Heart left ventricle (tissue), 16 donors: ENCODE measurements at regions not wholly inside any gene's neighbourhood (a gene's known extent, or its start where the extent isn't known, plus 50 kb on each side); places are given as distances from the start of the nearest gene placed in this dataset.

Source experiments
- ATAC-seq, 4 donors: fragments of 200-7000 bp; cut with Tn5 transposase; one replicate each; pipeline ENCODE4 v1.9.1; 2020 to 2022; ENCODE audit warnings: moderate library complexity in 4 of 4, mild to moderate bottlenecking in 3 of 4, moderate number of reproducible peaks in 1 of 4
- DNase-seq, 5 donors: peaks; one replicate each; pipeline ENCODE4 v3.0.0-alpha.2; 2020
- H3K27ac ChIP-seq, 12 donors: fragments of 200-600 bp; sonication (generic) in 4 of 12; one replicate each; pipeline versions ENCODE4 v1.5.0 to v1.8.0; 2016 to 2022; ENCODE audit warnings: mild to moderate bottlenecking in 2 of 12
- H3K27me3 ChIP-seq, 9 donors: fragments of 200-600 bp; sonication (generic) in 2 of 9; one replicate each; pipeline versions ENCODE4 v1.5.1 to v1.8.0; 2016 to 2022; ENCODE audit warnings: mild to moderate bottlenecking in 3 of 9
- H3K36me3 ChIP-seq, 9 donors: fragments of 200-600 bp; sonication (generic) in 2 of 9; one replicate each; pipeline versions ENCODE4 v1.5.0 to v1.8.0; 2018 to 2022; ENCODE audit warnings: mild to moderate bottlenecking in 2 of 9
- H3K4me1 ChIP-seq, 12 donors: fragments of 200-600 bp; sonication (generic) in 4 of 12; one replicate each; pipeline versions ENCODE4 v1.5.0 to v1.8.0; 2016 to 2022; ENCODE audit warnings: mild to moderate bottlenecking in 3 of 12
- H3K4me3 ChIP-seq, 12 donors: fragments of 200-600 bp; sonication (generic) in 4 of 12; one replicate each; pipeline versions ENCODE4 v1.5.0 to v1.8.0; 2017 to 2022; ENCODE audit warnings: mild to moderate bottlenecking in 9 of 12, moderate library complexity in 4 of 12
- H3K9me3 ChIP-seq, 12 donors: fragments of 200-600 bp; sonication (generic) in 4 of 12; one replicate each; pipeline versions ENCODE4 v1.5.0 to v1.8.0; 2016 to 2022; ENCODE audit warnings: mild to moderate bottlenecking in 1 of 12
- CTCF ChIP-seq, 12 donors: fragments of 200-600 bp; sonication (generic) in 4 of 12; IDR thresholded peaks; one replicate each; pipeline versions ENCODE4 v1.5.0 to v1.8.0; 2018 to 2022; ENCODE audit warnings: antibody characterized with exemption in 12 of 12, mild to moderate bottlenecking in 5 of 12
- POLR2A ChIP-seq, 2 donors: fragments of 450-650 bp; IDR thresholded peaks; one replicate each; pipeline ENCODE4 v1.6.1; 2017; ENCODE audit warnings: antibody characterized with exemption in 2 of 2, mild to moderate bottlenecking in 2 of 2, moderate library complexity in 2 of 2
- WGBS, 4 donors: extraction: QIAGEN DNeasy Blood & Tissue Kit in 2 of 4; methylation state at CpG; one replicate each; pipeline versions ENCODE4 v1.1.5 to v1.1.7; 2013 to 2018; 5-methylcytosine and 5-hydroxymethylcytosine counted together
- intact Hi-C, 10 donors: fragments of 100-400 bp; cut with DNase I; formaldehyde crosslinking; loops; one replicate each; pipeline versions ENCODE4 v1.11.1 to v1.14.2; 2022
- donor health status: ischemic (EF 13 %, LVEDD 7.1; RV severe dilation, severe dysfunction).
- donor health status: healthy with polysubstance abuse.
- donor health status: DM: no; HTN: yes; CAD: no.
- donor health status: DM: no; HTN: no; CAD: no.
- donor health status: ischemic (EF 25% LVEDD 6.9; RV normal size, moderate dysfunction).
- donor health status: ischemic (EF 25% LVEDD 5.7; RV mildly dilated, moderate dysfunction).
- donor health status: healthy.
- donor health status: DM: yes; HTN: yes; CAD: no.
- donor health status: ischemic (EF 35%, LVEDD 5.7; RV mildly dilated, moderate dysfunction).
- donor health status: nonischemic (EF 11% LVEDD 7.7; RV severe dilation, severe dysfunction).
- donor health status: DM: yes; HTN: yes; CAD: no.
- donor health status: PGD.
- donor health status: ischemic (EF 29% LVEDD 5.4; RV normal size, mild dysfunction).
- donor health status: nonischemic (EF 23%, LVEDD 6.1; RV moderate dilation, normal function).

- DNase-seq = no peak
- H3K4me1 ChIP-seq = no peaks in the 10 kb centered on the region
Measured at GRCh38 chr3:191003742-191004141, 141.2 kb upstream of the GMNC start.

GRCh38 chr3:190996181-190996775 is 133.8 kb upstream of the GMNC start:
- ATAC-seq = no peak
- no peak overlapping the region for H3K4me3 ChIP-seq
- H3K36me3 ChIP-seq = no peaks in the 10 kb centered on the region
- H3K9me3 ChIP-seq = no peaks in the 10 kb centered on the region
- no peaks in the 10 kb centered on the region for H3K27me3 ChIP-seq
- 42 to 55% (median 46%) methylated on average over 3 of the region's 3 CpGs for WGBS, 4 donors
- no peak overlapping the region for H3K27ac ChIP-seq
- intact Hi-C loops = no loop called here
- H3K4me1 ChIP-seq = no peaks in the 10 kb centered on the region
- DNase-seq = no peak
- TF ChIP-seq CTCF (IDR thresholded peaks at IDR 0.05) (no peak), POLR2A (IDR thresholded peaks at IDR 0.05) (no peak)

More at GRCh38 chr3:191003742-191004141, 141.2 kb upstream of the GMNC start:
- Histone ChIP-seq H3K27me3 (no peaks in the 10 kb centered on the region), H3K9me3 (no peaks in the 10 kb centered on the region), H3K27ac (no peak overlapping the region), H3K4me3 (no peak overlapping the region), H3K36me3 (no peaks in the 10 kb centered on the region)
- no peak for ATAC-seq
- intact Hi-C loops = no loop called here
- WGBS, 4 donors = 64 to 71% (median 66%) methylated on average over 5 of the region's 5 CpGs
- TF ChIP-seq POLR2A (IDR thresholded peaks at IDR 0.05) (no peak), CTCF (IDR thresholded peaks at IDR 0.05) (no peak)

GRCh38 chr3:190995156-190995555 is 132.7 kb upstream of the GMNC start:
- TF ChIP-seq POLR2A (IDR thresholded peaks at IDR 0.05) (no peak), CTCF (IDR thresholded peaks at IDR 0.05) (no peak)
- DNase-seq = no peak
- Histone ChIP-seq H3K9me3 (no peaks in the 10 kb centered on the region), H3K4me3 (no peak overlapping the region), H3K27ac (no peak overlapping the region), H3K36me3 (no peaks in the 10 kb centered on the region), H3K4me1 (no peaks in the 10 kb centered on the region), H3K27me3 (no peaks in the 10 kb centered on the region)
- 32 to 52% (median 46%) methylated on average over 1 of the region's 1 CpG for WGBS, 4 donors
- intact Hi-C loops = no loop called here
- no peak for ATAC-seq

GRCh38 chr3:190990898-190991297 is 128.4 kb upstream of the GMNC start:
- Histone ChIP-seq H3K27ac (no peak overlapping the region), H3K9me3 (peaks cover 0 to 26% (median 8%) of the 10 kb centered on the region in 12 donors), H3K4me3 (no peak overlapping the region), H3K4me1 (no peaks in the 10 kb centered on the region), H3K36me3 (no peaks in the 10 kb centered on the region), H3K27me3 (no peaks in the 10 kb centered on the region)
- TF ChIP-seq CTCF (IDR thresholded peaks at IDR 0.05) (no peak), POLR2A (IDR thresholded peaks at IDR 0.05) (no peak)
- DNase-seq = no peak
- intact Hi-C loops = no loop called here
- ATAC-seq = no peak
